Activated CD4-positive, alpha-beta T cell treated with anti-CD3 and anti-CD28 coated beads, Interleukin-2, Interleukin-6, amounts not matched to agents 100 ng/mL and 50 ng/mL, durations not matched to agents 16 hours and 8 hours (primary cell): ENCODE measurements at regions not wholly inside any gene's neighbourhood (a gene's known extent, or its start where the extent isn't known, plus 50 kb on each side); places are given as distances from the start of the nearest gene placed in this dataset.
"Not testable (repeated sequence)": the region's sequence is repeated elsewhere in the genome, so short reads cannot be mapped to it uniquely, and the experiment has no call there.

Source experiments
- DNase-seq: peaks from one replicate; pipeline ENCODE4 v3.0.0-alpha.2; 2020

DNA sequence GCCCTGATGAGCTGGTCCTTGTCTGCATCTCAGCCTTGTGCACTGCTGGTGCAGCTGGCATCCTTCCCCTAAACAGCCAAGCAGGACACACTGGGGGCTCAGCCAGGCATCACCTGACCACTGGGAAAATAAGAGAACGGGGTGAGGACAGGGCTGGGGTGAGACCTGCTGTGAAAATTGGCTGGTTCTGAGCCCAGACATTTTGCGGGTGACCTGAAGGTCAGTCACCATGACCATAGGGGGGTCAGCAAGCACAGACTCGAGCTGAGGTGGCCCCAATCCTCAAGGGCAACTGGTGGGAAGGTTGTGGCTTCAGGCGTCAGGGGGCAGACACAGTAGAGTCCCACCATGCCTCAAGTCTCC is 144.9 kb upstream of the TWIST2 start:
- no peak for DNase-seq

- DNase-seq, result no peak
Observed at GRCh38 chr2:238703436-238703835, 144.4 kb upstream of the TWIST2 start.

DNA sequence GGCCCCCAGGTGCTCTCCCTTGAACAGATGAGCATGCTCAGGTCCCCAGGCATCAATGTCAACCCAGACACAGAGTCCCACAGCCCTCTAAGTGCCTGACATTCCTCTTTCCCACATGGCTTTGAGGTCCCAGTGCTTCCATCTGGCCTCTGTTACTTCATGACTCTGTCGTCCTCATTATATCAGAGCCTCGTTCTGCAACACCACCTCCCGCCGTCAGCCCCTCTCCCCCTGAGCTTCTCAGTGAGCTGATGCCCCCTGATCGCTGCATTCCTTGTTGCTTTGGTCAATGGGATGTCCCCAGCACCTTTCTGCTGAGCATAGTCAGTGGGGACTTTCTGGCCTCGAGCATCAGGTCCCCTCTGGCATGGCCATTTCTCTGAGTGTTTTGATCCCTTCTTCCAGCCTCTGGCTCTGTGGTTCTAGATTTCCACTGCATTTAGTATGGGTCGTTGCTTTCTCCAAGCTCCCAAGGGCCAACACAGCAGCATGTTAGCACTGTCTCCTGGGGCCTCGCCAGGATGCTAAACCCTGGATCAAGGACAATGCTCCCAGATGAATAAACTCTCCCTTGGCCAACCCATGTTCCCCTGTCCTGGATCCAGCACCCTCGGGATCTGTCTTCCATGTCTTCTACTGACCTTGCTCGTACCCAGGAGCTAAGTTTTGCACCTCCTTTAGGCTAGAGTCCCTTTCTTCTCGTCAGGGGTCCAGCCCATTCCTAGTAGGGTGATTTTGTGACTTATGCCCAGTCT is 143.2 kb upstream of the TWIST2 start:
- no peak for DNase-seq

DNA sequence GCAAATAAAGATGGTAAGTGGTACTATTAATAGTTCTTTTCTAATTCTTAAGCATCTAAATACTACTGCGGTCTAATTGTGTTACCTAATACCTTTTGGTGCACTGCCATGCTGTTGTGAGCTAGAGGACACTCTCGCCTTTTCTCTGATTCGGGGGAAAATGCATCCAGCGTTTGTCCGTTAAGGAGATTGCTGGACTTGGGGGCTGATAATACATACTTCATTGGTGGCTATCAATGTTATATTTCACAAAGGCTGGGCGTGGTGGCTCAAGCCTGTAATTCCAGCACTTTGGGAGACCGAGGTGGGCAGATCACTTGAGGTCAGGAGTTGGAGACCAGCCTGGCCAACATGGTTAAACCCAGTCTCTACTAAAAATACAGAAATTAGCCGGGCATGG is 141.7 kb upstream of the TWIST2 start:
- DNase-seq, result no peak

- DNase-seq, result no peak
Observed at GRCh38 chr2:238706673-238707072, 141.2 kb upstream of the TWIST2 start.

DNA sequence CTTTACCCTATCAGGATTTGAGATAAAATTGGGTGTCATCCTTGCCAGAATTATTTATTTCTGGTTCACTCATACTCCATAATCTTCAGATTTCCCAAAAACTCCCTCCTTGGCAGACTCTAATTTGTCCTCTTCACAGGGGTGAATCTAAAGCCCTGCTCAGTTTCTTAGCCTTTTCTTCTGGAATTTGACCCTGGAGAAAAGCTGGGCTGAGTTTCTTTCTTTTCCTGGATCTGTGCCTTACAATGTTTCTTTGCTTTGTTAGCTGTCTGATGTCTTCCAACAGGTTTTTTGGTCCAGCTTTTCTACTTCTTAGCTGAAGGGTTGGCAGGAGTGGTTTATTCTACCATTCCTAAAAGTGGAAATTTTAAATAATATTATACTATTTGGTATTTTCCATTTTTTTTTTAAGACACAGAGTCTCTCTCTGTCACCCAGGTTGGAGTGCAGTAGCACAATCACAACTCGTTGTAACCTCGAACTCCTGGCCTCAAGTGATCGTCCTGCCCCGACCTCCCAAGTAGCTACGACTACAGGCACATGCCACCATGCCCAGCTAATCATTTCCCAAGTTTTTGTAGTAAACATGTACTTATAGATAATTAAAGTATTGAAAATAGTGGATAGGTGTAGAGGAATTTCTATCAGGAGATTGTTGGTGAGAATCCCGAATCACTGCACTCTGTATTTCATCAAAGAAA is 138.4 kb upstream of the TWIST2 start:
- no peak for DNase-seq

GRCh38 chr2:238710032-238710735 is 137.7 kb upstream of the TWIST2 start:
- DNase-seq, result no peak

- no peak for DNase-seq
Observed at GRCh38 chr2:238710787-238711186, 137.1 kb upstream of the TWIST2 start.

- no peak for DNase-seq
Observed at GRCh38 chr2:238711346-238711745, 136.5 kb upstream of the TWIST2 start.

DNA sequence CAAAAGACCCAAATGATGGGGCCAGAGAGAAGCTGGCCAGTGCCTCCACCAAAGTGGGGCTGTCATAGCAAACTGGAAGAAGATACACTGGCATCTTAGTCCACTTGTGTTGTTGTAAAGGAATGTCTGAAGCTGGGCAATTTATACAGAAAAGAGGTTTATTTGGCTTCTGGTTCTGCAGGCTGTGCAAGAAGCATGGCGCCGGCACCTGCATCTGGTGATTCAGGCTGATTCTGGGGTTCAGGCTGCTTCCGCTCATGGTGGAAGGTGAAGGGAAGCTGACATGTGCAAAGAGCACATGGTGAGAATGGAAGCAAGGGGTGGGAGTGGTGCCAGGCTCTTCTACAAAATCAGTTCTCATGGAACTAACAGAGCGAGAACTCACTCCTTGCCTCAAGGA is 135.9 kb upstream of the TWIST2 start:
- no peak for DNase-seq

- DNase-seq, result no peak
Observed at GRCh38 chr2:238713198-238713826, 134.6 kb upstream of the TWIST2 start.

GRCh38 chr2:238714038-238714528 is 133.8 kb upstream of the TWIST2 start:
- DNase-seq, result no peak

- DNase-seq, result no peak
Observed at GRCh38 chr2:238716171-238716570, 131.7 kb upstream of the TWIST2 start.

- DNase-seq, result no peak
Observed at GRCh38 chr2:238716585-238716984, 131.3 kb upstream of the TWIST2 start.

- no peak for DNase-seq
Observed at GRCh38 chr2:238717084-238717483, 130.8 kb upstream of the TWIST2 start.

GRCh38 chr2:238719641-238720040 is 128.2 kb upstream of the TWIST2 start:
- DNase-seq, result no peak

GRCh38 chr2:238720232-238720672 is 127.6 kb upstream of the TWIST2 start:
- peak; percentile 61 for DNase-seq

- DNase-seq, result no peak
Observed at GRCh38 chr2:238722181-238722580, 125.7 kb upstream of the TWIST2 start.

DNA sequence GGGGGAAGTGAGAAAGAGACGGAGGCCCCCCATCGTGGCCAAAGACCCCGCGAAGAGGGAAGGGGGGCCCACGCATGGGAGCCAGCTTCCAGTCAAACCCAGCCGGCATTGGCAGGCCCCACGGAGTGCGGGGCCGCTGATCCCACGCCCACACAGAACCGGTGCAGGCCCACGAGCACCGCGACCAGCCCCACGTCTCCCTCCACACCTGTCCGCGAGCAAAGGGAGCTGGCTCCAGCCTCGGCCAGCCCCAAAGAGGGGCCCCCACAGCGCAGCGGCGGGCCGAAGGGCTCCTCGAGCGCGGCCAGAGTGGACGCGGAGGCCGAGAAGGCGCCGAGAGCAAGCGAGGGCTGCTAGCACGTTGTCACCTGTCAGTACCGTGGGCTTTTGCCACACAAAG is 125.0 kb upstream of the TWIST2 start:
- DNase-seq, result no peak

- not testable (repeated sequence) for DNase-seq
Observed at GRCh38 chr2:238723740-238724320, 124.1 kb upstream of the TWIST2 start.

DNA sequence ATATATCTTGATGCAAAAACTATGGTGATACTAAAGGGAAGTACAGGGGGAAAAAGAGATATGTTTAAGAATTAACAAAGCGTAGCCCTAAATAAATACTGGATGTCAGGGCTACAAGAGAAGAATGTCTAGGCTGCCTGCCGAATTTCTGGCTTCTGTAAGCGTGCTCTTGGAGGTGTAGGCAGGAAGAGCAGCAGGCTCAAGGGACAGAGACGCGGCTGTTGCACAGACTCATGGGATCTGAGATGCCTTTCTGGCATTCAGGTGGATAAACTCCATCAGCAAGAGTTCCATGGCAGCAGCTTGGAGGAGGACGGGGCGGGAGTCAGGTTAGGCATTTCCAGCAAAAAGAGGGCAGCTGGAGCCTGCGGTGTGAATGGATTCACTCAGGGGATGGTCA is 123.2 kb upstream of the TWIST2 start:
- no peak for DNase-seq

DNA sequence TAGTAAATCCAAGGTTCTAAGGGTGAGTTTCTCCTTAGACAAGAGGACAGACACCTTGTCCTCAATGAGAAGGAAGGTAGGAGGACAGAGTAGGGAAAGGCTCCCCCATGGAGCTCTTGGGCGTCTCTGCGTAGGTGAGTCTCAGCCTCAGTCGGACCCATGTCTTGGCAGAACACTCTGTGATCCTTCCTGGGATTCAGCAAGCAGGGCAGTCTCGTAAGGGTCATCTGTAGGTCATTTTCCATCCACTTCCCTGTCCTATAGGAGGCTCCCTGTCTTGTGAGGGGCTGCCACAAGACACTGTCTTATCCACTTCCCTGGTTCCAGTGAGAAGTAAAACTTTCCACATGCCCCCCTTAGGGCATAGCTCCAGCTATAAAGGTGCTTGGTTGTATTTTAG is 122.6 kb upstream of the TWIST2 start:
- DNase-seq, result no peak
